ENCODE measurements at regions not wholly inside any gene's neighbourhood (a gene's known extent, or its start where the extent isn't known, plus 50 kb on each side); places are given as distances from the start of the nearest gene placed in this dataset.

DNA sequence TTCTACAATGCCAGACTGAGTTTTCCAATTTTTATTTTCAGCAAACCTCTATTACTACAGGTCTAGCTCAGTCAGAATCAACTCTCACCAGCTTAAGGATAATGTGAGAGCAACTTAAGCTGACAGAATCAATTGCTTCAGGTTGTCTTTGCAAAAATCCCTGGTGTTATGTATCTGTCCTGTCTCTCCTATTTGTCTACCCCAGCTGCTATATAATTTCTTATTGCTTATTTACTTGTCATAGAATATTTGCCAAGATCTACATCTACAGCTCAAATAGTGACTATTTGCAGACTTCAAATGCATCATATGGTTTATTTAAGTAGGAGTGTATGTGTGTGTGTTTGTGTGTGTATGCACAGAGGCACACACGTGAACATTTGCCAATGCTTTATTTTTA is 54.1 kb downstream of the FOXG1 start:
- no peak for DNase-seq
- Histone ChIP-seq H3K27me3 (ENCODE audit: control insufficient read depth, insufficient read depth, low read length) (no peaks in the 10 kb centered on the region), H3K18ac (ENCODE audit: low read depth, low read length) (no peak overlapping the region), H3K4me1 (ENCODE audit: control insufficient read depth, insufficient read depth, low read length) (no peaks in the 10 kb centered on the region), H2BK20ac (ENCODE audit: low read depth, low read length) (no peak overlapping the region), H2BK120ac (ENCODE audit: low read depth, low read length) (no peak overlapping the region), H3K14ac (replicated peaks; ENCODE audit: low read depth, low read length) (no peak overlapping the region), H3K56ac (ENCODE audit: extremely low read depth, insufficient read depth, low read length) (no peak overlapping the region), H3K9me1 (ENCODE audit: insufficient read depth, low read length) (no peaks in the 10 kb centered on the region), H3K79me1 (ENCODE audit: low read depth in 1 of 2, low read length in 2 of 2) (no peaks in the 10 kb centered on the region), H2AK5ac (ENCODE audit: low read depth, low read length) (no peak overlapping the region), H2BK15ac (ENCODE audit: low read depth, low read length) (no peak overlapping the region), H3K27ac (ENCODE audit: insufficient read depth, low read length) (no peak overlapping the region), H4K20me1 (ENCODE audit: insufficient read depth, low read length) (no peaks in the 10 kb centered on the region), H3K9me3 (ENCODE audit: control insufficient read depth, insufficient read depth, low read length) (no peaks in the 10 kb centered on the region), H4K91ac (ENCODE audit: insufficient read depth, low read depth, low read length) (no peak overlapping the region), H3K4ac (ENCODE audit: low read depth, low read length) (no peak overlapping the region), H4K8ac (ENCODE audit: low read depth in 2 of 2, low read length in 2 of 2) (no peak overlapping the region), H4K5ac (ENCODE audit: low read depth, low read length) (no peak overlapping the region), H2AK9ac (replicated peaks; ENCODE audit: low read depth, low read length, poor library complexity) (no peak overlapping the region), H3K4me3 (ENCODE audit: insufficient read depth, low read depth, low read length) (no peak overlapping the region), H2BK5ac (ENCODE audit: low read depth, low read length, poor library complexity, severe bottlenecking) (no peak overlapping the region), H2AFZ (replicated peaks; ENCODE audit: low read length, poor library complexity) (no peak overlapping the region), H3K36me3 (ENCODE audit: control insufficient read depth, insufficient read depth, low read length) (no peaks in the 10 kb centered on the region), H3K9ac (ENCODE audit: low read depth, low read length) (no peak overlapping the region), H3K4me2 (ENCODE audit: low read depth, low read length) (no peak overlapping the region), H3K23ac (ENCODE audit: low read depth, low read length) (no peak overlapping the region)
- no peak for ATAC-seq (ENCODE audit: low read depth)
- no TSS peak for BruUV-seq (replicated peaks)
- intact Hi-C loops (cut with micrococcal nuclease) (no loop called here), in situ Hi-C loops (cut with MboI; ENCODE audit: low sequenced_read_pairs) (no loop called here), dilution Hi-C loops (cut with HindIII; ENCODE audit: low sequenced_read_pairs, unreplicated experiment) (no loop called here)
- TF ChIP-seq RCOR1 (IDR thresholded peaks at IDR 0.05; ENCODE audit: insufficient replicate concordance, low read length): no peak
- no peak for TF ChIP-seq RAD21 (IDR thresholded peaks at IDR 0.05; ENCODE audit: low read length)
- TF ChIP-seq USF2 (IDR thresholded peaks at IDR 0.05; ENCODE audit: low read depth, low read length): no peak
- no peak for TF ChIP-seq POLR2A (IDR thresholded peaks at IDR 0.05; ENCODE audit: low read depth, low read length)
- WGBS, 2 experiments (ENCODE audit: extremely low coverage in 2 of 2, insufficient read length in 1 of 2): no CpG with 5 or more reads among the region's 1 CpG
- CTCF ChIA-PET: no interaction called here
- POLR2A ChIA-PET (ENCODE audit: unreplicated experiment): no interaction called here

Measured in IMR-90 (cell line).